Transverse colon (tissue), 3 donors: ENCODE measurements at regions not wholly inside any gene's neighbourhood (a gene's known extent, or its start where the extent isn't known, plus 50 kb on each side); places are given as distances from the start of the nearest gene placed in this dataset.

Source experiments
- EP300 ChIP-seq: sonication (generic); formaldehyde crosslinking; IDR thresholded peaks from one replicate; pipeline ENCODE4 v1.6.1; 2017; ENCODE audit warnings: antibody characterized with exemption, low read depth
- TF ChIP-seq, protein P1 (sequence below), 5 experiments: fragments of 200-600 bp in 3 of 5; fragments of 450-650 bp in 2 of 5; sonication (generic) in 3 of 5; IDR thresholded peaks; 1 replicate in 2 of 5; 2 replicates in 3 of 5; pipeline ENCODE4 v1.5.1; 2016 to 2017; ENCODE audit warnings: antibody characterized with exemption in 5 of 5, inconsistent platforms in 3 of 5, mild to moderate bottlenecking in 2 of 5, moderate library complexity in 1 of 5

DNA sequence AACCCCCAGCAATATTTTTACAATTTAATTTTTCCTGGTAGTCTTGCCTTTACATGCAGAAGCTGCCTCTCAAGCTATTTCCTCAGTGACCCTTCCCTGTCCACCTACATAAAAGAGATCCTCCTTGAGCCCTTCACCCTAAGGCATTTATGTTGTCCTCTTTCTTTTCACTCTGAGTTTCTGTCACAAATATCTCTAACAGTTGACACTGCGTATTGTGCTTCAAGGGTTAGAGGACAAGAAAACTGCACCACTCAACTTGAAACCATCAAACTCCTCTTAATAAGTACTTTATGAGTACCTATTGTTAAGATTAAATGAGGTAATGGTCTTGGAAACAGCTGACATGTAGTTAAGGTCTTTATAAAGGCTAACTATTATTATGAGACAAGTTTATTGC is 557.7 kb downstream of the TRHDE start:
- TF ChIP-seq, protein P1, sequence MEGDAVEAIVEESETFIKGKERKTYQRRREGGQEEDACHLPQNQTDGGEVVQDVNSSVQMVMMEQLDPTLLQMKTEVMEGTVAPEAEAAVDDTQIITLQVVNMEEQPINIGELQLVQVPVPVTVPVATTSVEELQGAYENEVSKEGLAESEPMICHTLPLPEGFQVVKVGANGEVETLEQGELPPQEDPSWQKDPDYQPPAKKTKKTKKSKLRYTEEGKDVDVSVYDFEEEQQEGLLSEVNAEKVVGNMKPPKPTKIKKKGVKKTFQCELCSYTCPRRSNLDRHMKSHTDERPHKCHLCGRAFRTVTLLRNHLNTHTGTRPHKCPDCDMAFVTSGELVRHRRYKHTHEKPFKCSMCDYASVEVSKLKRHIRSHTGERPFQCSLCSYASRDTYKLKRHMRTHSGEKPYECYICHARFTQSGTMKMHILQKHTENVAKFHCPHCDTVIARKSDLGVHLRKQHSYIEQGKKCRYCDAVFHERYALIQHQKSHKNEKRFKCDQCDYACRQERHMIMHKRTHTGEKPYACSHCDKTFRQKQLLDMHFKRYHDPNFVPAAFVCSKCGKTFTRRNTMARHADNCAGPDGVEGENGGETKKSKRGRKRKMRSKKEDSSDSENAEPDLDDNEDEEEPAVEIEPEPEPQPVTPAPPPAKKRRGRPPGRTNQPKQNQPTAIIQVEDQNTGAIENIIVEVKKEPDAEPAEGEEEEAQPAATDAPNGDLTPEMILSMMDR (IDR thresholded peaks at IDR 0.05): no peak
- no peak for TF ChIP-seq EP300
